ENCODE measurements at regions not wholly inside any gene's neighbourhood (a gene's known extent, or its start where the extent isn't known, plus 50 kb on each side); places are given as distances from the start of the nearest gene placed in this dataset.

GRCh38 chr12:91921555-91921954, 224.1 kb downstream of the BTG1 start:
- no peak for TF ChIP-seq POLR2AphosphoS5 (IDR thresholded peaks at IDR 0.05; ENCODE audit: low read depth, low read length)
- TF ChIP-seq, protein P1, sequence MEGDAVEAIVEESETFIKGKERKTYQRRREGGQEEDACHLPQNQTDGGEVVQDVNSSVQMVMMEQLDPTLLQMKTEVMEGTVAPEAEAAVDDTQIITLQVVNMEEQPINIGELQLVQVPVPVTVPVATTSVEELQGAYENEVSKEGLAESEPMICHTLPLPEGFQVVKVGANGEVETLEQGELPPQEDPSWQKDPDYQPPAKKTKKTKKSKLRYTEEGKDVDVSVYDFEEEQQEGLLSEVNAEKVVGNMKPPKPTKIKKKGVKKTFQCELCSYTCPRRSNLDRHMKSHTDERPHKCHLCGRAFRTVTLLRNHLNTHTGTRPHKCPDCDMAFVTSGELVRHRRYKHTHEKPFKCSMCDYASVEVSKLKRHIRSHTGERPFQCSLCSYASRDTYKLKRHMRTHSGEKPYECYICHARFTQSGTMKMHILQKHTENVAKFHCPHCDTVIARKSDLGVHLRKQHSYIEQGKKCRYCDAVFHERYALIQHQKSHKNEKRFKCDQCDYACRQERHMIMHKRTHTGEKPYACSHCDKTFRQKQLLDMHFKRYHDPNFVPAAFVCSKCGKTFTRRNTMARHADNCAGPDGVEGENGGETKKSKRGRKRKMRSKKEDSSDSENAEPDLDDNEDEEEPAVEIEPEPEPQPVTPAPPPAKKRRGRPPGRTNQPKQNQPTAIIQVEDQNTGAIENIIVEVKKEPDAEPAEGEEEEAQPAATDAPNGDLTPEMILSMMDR (IDR thresholded peaks at IDR 0.05) = no peak
- no peak for TF ChIP-seq TCF7L2 (IDR thresholded peaks at IDR 0.05; ENCODE audit: low read depth, low read length)
- TF ChIP-seq SIN3A (IDR thresholded peaks at IDR 0.05; ENCODE audit: borderline replicate concordance, insufficient read depth, low read depth, low read length) = no peak
- TF ChIP-seq REST (IDR thresholded peaks at IDR 0.05; ENCODE audit: insufficient read depth in 1 of 2, low read depth in 2 of 2, low read length in 1 of 2) = no peak
- ChIA-PET CTCF (no interaction called here), POLR2A (no interaction called here)
- no peak overlapping the region for H3K4me3 ChIP-seq (ENCODE audit: low read depth in 2 of 2, low read length in 2 of 2)
- peaks cover 3% of the 10 kb centered on the region; the same call in 1 of the 2 replicates for H3K4me1 ChIP-seq (ENCODE audit: control insufficient read depth, insufficient read depth, low read length)
- DNase-seq (ENCODE audit: low read depth, low spot score) (no peak), ATAC-seq (no peak)
- H3K36me3 ChIP-seq (ENCODE audit: control insufficient read depth, insufficient read depth, low read length) = no peaks in the 10 kb centered on the region
- H3K27ac ChIP-seq (ENCODE audit: low read length) = no peak overlapping the region
- intact Hi-C loops (cut with micrococcal nuclease; ENCODE audit: unreplicated experiment) (no loop called here), in situ Hi-C loops (cut with HindIII; ENCODE audit: low pct_unique_long_range_greater_than_20kb, low sequenced_read_pairs) (no loop called here)
- no peaks in the 10 kb centered on the region for H3K27me3 ChIP-seq (ENCODE audit: control insufficient read depth, insufficient read depth, low read length)
- no TSS peak for BruUV-seq (replicated peaks)
- H3K9me3 ChIP-seq (ENCODE audit: control insufficient read depth, insufficient read depth, low read depth, low read length) = no peaks in the 10 kb centered on the region

DNA sequence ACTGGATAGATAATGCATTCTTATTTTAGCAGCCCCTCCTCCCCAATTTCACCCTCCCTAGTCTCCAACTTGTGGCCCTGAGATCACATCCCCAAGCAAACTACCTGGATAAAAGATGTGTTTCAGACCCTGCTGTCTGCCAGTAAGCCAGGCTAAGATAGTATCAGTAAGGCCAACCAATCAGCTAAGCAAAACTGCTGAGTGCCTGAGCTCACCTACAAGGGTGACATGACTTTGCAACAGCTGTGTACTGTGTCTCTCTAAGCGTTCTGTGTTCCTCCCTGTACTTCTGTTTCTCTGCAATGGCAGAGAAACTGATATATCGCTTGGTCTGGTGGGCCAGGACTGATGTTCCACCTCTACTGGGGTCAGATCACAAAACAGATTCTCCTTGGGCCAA, 224.9 kb downstream of the BTG1 start:
- Histone ChIP-seq H3K27me3 (ENCODE audit: control insufficient read depth, insufficient read depth, low read length) (no peaks in the 10 kb centered on the region), H3K9me3 (ENCODE audit: control insufficient read depth, insufficient read depth, low read depth, low read length) (no peaks in the 10 kb centered on the region), H3K4me1 (ENCODE audit: control insufficient read depth, insufficient read depth, low read length) (no peaks in the 10 kb centered on the region), H3K27ac (ENCODE audit: low read length) (no peak overlapping the region), H3K36me3 (ENCODE audit: control insufficient read depth, insufficient read depth, low read length) (no peaks in the 10 kb centered on the region), H3K4me3 (ENCODE audit: low read depth in 2 of 2, low read length in 2 of 2) (no peak overlapping the region)
- CTCF ChIA-PET = no interaction called here
- POLR2A ChIA-PET = no interaction called here
- DNase-seq (ENCODE audit: low read depth, low spot score) (no peak), ATAC-seq (no peak)
- in situ Hi-C loops (cut with HindIII; ENCODE audit: low pct_unique_long_range_greater_than_20kb, low sequenced_read_pairs) = no loop called here
- no peak for TF ChIP-seq SIN3A (IDR thresholded peaks at IDR 0.05; ENCODE audit: borderline replicate concordance, insufficient read depth, low read depth, low read length)
- TF ChIP-seq TCF7L2 (IDR thresholded peaks at IDR 0.05; ENCODE audit: low read depth, low read length) = no peak
- no peak for TF ChIP-seq REST (IDR thresholded peaks at IDR 0.05; ENCODE audit: insufficient read depth in 1 of 2, low read depth in 2 of 2, low read length in 1 of 2)
- no peak for TF ChIP-seq POLR2AphosphoS5 (IDR thresholded peaks at IDR 0.05; ENCODE audit: low read depth, low read length)
- TF ChIP-seq, protein P1 (IDR thresholded peaks at IDR 0.05) = no peak
- no TSS peak for BruUV-seq (replicated peaks)
- intact Hi-C loops (cut with micrococcal nuclease; ENCODE audit: unreplicated experiment) = no loop called here
